ENCODE measurements at regions not wholly inside any gene's neighbourhood (a gene's known extent, or its start where the extent isn't known, plus 50 kb on each side); places are given as distances from the start of the nearest gene placed in this dataset.

- Histone ChIP-seq H3K9me3 (replicated peaks in 1 of 2; ENCODE audit: control insufficient read depth in 1 of 2, insufficient read depth in 1 of 2, low read length in 2 of 2) (no peaks in the 10 kb centered on the region), H3K4me3 (replicated peaks in 1 of 3; ENCODE audit: low read depth in 2 of 3, low read length in 3 of 3) (peak overlapping the region; percentile 74 to 91 (median 78)), H3K4me2 (replicated peaks; ENCODE audit: extremely low read depth, low read length, poor library complexity, severe bottlenecking) (peak overlapping the region; percentile 96), H2AFZ (ENCODE audit: insufficient read depth, low read depth, low read length, poor library complexity, severe bottlenecking) (peak overlapping the region; percentile 86), H3K27ac (ENCODE audit: low read depth in 1 of 2, low read length in 2 of 2) (peak overlapping the region; percentile 89 to 93), H3K4me1 (ENCODE audit: control insufficient read depth in 1 of 2, insufficient read depth in 2 of 2, low read length in 2 of 2) (peaks cover 29 to 51% of the 10 kb centered on the region in 2 donors), H4K20me1 (ENCODE audit: insufficient read depth, low read length) (peaks cover 29% of the 10 kb centered on the region), H3K9ac (ENCODE audit: insufficient read depth, low read length, poor library complexity, severe bottlenecking) (peak overlapping the region; percentile 97), H3K79me2 (ENCODE audit: insufficient read depth, low read length) (peaks cover 63% of the 10 kb centered on the region), H3K36me3 (replicated peaks in 1 of 2; ENCODE audit: control insufficient read depth in 1 of 2, insufficient read depth in 2 of 2, low read length in 2 of 2) (peaks cover 6 to 12% of the 10 kb centered on the region in 2 donors), H3K27me3 (ENCODE audit: control insufficient read depth in 2 of 2, insufficient read depth in 2 of 2, low read length in 2 of 2) (peaks cover 0 to 9% of the 10 kb centered on the region in 2 donors)
- Mint-ChIP-seq H3K36me3 (peaks cover 9 to 14% of the 10 kb centered on the region in 2 donors), H3K4me3 (peak overlapping the region; percentile 93 to 96), H3K9me3 (no peaks in the 10 kb centered on the region), H3K4me1 (peaks cover 49% of the 10 kb centered on the region), H3K27me3 (ENCODE audit: low read depth in 3 of 3) (peaks cover 5 to 16% (median 11%) of the 10 kb centered on the region in 3 donors), H3K27ac (peak overlapping the region; percentile 95 to 98 (median 96))
- 30% methylated on average over 10 of the region's 10 CpGs for WGBS (ENCODE audit: insufficient coverage)
- DNase-seq, result no peak
- no peak for TF ChIP-seq CTCF (IDR thresholded peaks at IDR 0.05)
- intact Hi-C loops (cut with micrococcal nuclease), result loop anchor here (2.0 to 10.0 kb wide), 6 partner anchors 50 to 180 kb away; partner anchors contain the start of gene SVIL (in 1 of the 2)
These were observed 99.8 kb upstream of the SVIL start for GRCh38 chr10:29734640-29734961.

GRCh38 chr10:29733323-29733722, 98.6 kb upstream of the SVIL start:
- peaks cover 0 to 9% of the 10 kb centered on the region in 2 donors for H3K27me3 ChIP-seq (ENCODE audit: control insufficient read depth in 2 of 2, insufficient read depth in 2 of 2, low read length in 2 of 2)
- peaks cover 6 to 12% of the 10 kb centered on the region in 2 donors for H3K36me3 ChIP-seq (replicated peaks in 1 of 2; ENCODE audit: control insufficient read depth in 1 of 2, insufficient read depth in 2 of 2, low read length in 2 of 2)
- H3K27ac Mint-ChIP-seq, result peak overlapping the region in 2 of 7 donors; percentile 7 to 33
- DNase-seq, result no peak
- peaks cover 75% of the 10 kb centered on the region for H3K79me2 ChIP-seq (ENCODE audit: insufficient read depth, low read length)
- no peak overlapping the region for H3K9ac ChIP-seq (ENCODE audit: insufficient read depth, low read length, poor library complexity, severe bottlenecking)
- peak overlapping the region; percentile 96 for H3K4me2 ChIP-seq (replicated peaks; ENCODE audit: extremely low read depth, low read length, poor library complexity, severe bottlenecking)
- TF ChIP-seq CTCF (IDR thresholded peaks at IDR 0.05), result no peak
- WGBS (ENCODE audit: insufficient coverage), result 50% methylated on average over 4 of the region's 6 CpGs
- peaks cover 19 to 22% of the 10 kb centered on the region in 2 donors for H3K36me3 Mint-ChIP-seq
- H3K4me1 ChIP-seq (ENCODE audit: control insufficient read depth in 1 of 2, insufficient read depth in 2 of 2, low read length in 2 of 2), result peaks cover 29 to 51% of the 10 kb centered on the region in 2 donors
- H3K27ac ChIP-seq (ENCODE audit: low read depth in 1 of 2, low read length in 2 of 2), result no peak overlapping the region
- H3K4me3 Mint-ChIP-seq, result peak overlapping the region in 1 of 2 donors; percentile 96
- intact Hi-C loops (cut with micrococcal nuclease), result loop anchor here (5.0 to 10.0 kb wide), 5 partner anchors 49 to 179 kb away; partner anchors contain the start of gene SVIL (in 1 of the 2)
- H2AFZ ChIP-seq (ENCODE audit: insufficient read depth, low read depth, low read length, poor library complexity, severe bottlenecking), result no peak overlapping the region
- peaks cover 59% of the 10 kb centered on the region for H3K4me1 Mint-ChIP-seq
- peaks cover 32% of the 10 kb centered on the region for H4K20me1 ChIP-seq (ENCODE audit: insufficient read depth, low read length)
- H3K27me3 Mint-ChIP-seq (ENCODE audit: low read depth in 3 of 3), result peaks cover under 1 to 11% (median 6%) of the 10 kb centered on the region in 3 donors
- no peaks in the 10 kb centered on the region for H3K9me3 Mint-ChIP-seq
- H3K4me3 ChIP-seq (replicated peaks in 1 of 3; ENCODE audit: low read depth in 2 of 3, low read length in 3 of 3), result peak overlapping the region in 1 of 3 experiments; percentile 91
- no peaks in the 10 kb centered on the region for H3K9me3 ChIP-seq (replicated peaks in 1 of 2; ENCODE audit: control insufficient read depth in 1 of 2, insufficient read depth in 1 of 2, low read length in 2 of 2)

Data from CD14-positive monocyte (primary cell).